HG03460 (cell line): ENCODE measurements at regions not wholly inside any gene's neighbourhood (a gene's known extent, or its start where the extent isn't known, plus 50 kb on each side); places are given as distances from the start of the nearest gene placed in this dataset.

Source experiments
- ATAC-seq: cut with Tn5 transposase; IDR thresholded peaks from one replicate; pipeline ENCODE4 v1.9.1; 2021; ENCODE audit not compliant: unreplicated experiment

DNA sequence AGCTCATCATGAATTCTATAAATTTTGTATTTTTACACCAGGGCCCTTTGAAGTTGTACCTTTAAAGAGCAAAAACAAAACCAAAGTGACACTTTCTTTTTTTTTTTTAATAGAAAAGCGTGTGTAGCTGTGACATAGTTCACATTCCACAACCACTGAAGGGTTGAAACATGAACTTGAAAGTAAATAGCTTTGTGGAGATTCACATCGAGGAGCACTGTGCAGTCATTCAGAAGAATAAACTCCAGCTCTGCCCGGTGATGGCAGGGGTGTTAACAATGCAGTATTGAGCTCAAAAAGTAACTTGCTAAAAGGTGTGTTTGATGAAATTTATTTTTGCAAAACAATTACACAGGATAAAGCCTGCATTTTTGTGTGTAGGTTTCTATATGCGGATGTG, 1166.2 kb downstream of the TBC1D22A start:
- ATAC-seq = no peak

DNA sequence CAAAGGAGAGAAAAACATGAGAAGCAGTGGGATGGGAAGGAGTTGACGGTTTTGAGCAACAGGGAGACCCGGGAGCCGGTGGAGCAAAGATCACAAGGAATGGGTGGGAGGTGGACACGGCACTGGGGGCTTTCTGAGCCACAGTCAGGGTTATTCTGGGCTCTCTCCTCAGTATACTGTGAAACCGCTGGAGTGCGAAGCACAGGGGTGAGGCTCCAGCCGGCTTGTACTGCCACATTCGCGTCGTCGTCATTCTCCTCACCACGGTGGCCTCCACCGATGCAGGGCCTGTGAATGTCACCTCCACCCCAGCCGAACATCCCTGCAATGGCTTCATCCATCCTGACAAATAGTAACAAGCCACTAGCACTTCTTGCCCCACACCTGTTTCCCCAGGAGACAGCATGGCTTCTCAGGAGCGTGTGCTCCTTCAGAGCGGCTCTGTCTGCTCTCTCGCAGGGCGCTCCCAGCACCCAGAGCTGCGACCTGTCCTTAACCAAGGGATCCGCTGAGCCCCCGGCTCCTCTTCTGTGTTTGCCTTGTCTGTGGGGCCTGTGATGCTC, 1165.3 kb downstream of the TBC1D22A start:
- ATAC-seq = no peak

DNA sequence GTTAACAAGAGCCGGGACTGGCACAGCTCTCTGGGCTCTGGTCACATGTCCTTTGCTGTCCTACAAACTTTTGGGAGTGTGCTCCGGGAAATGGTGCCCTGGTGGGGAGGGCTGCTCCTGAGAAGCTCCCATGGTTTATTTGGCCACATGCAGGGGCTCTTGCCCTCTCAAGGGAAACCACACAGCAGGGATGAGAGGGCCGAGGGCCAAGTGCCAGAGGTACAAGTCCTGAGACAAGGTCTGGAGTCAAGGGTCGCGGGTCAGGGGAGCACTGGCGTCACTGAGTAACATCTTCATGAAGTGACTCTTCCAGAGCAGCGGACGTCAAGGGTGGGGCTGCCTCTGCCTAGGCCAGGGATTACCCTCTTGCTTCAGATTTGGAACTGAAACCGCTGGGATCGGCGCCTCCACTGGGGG, 1160.6 kb downstream of the TBC1D22A start:
- ATAC-seq = no peak

DNA sequence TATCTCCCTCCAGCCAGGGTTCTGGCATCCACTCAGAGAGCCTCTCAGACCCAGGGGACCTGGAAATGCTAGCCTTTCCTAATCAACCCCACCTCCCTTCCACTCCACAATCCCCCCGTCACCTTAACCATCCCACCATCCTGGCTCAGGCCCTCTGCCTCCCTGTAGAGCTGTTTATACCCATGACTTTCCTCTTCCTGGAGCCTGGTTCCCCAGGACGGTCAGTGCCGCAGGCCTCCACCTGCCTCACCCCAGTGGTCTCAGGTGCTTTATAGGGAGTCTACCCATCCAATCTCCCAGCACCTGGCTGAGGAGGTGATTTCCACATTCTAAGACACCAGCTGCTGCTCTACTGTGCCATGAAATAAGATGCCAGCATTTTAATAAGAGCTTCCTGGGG, 1159.5 kb downstream of the TBC1D22A start:
- no peak for ATAC-seq

DNA sequence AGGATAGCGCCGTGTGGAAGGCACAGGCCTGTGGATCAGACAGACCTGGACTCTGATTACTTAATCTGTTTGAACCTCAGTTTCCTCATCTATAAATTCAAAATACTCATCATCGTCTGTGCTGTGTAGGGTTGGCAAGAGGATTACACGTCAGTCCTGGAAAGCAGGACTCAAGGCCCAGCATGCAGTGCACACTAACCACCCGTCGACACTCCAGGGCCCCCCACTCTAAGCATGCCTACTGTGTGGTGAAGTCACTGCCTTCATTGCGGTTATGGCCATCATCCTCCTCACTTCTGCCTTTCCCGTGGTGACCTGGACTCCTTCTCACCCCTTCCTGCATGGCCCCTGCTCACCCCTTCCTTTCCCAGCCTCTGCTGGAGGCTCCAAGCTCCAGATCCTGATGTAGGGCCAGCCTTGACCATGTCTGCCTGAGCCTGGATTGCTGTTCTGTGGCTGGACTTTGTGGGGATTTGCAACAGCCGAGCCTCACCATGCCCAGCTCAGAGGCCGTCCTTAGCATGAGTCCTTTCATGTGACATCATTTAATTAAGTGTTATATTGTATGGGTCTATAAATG, 1158.0 kb downstream of the TBC1D22A start:
- no peak for ATAC-seq

DNA sequence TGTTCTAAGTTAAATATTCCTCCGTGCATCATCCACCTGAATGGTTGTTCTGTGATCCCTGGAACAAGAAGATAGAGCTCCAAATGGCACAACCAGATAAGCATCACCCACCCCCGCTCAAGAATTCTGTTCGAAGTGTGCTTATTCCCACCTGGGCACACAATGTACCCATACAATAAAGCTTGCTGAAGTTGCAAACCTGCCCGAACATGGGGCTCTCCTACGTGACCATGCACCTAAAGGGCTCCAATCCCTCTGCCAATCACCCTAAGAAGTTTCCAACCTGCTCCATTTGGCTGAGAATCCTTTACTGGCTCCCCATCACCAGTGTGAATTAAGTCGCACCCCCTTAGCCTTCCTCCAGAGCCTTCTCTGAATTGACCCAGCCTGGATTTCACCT, 1157.4 kb downstream of the TBC1D22A start:
- no peak for ATAC-seq

DNA sequence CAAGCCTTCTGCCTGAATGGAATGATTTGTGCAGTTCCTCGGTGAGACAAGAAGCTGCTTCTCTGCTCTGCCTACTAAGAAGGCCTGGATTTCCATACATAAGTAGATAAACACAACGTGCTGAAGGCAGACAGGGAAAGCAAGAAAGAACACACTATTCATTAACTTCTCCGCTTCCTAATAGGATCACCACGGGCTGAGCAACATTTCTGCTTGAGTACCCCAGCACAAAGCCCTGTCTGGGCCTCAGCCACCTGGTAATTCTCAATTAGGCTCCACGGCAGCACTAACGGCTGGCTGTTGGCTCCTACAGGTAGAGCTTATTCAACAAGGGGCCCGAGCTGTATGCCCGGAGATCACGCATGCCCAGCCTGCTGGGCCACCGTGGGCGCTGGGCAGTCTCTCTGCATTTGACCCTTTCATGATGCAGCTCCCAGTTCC, 1156.6 kb downstream of the TBC1D22A start:
- ATAC-seq = no peak

DNA sequence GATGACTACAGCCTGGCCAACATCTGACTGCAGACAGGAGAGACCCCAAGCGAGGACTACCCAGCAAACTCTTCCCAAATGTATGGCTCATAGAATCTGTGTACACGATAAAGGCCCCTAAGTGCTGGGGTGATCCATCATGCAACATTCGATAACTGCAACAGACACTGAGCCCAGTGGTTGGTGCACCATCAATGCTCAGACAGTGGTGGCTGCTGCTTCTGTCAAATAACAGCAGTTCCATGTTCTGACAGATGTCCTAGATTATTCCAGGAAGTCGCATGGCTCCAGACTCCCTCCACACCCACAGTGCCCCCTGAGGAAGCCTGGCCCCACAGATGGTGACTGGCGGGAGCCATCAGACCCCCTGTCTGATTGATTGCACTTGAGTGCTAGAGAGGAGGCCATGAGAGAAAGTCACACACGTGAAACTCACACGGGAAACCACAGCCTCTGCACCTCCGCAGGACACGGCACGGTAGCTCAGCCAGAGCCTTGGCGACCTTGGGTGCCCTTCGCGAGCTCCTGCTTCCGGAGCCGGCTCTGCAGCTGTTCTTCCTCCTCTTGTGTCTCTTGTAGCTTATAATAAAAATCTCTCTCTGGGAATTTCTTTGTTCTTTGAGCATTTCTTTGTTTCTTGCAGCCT, 1155.9 kb downstream of the TBC1D22A start:
- ATAC-seq = peak; percentile 57

DNA sequence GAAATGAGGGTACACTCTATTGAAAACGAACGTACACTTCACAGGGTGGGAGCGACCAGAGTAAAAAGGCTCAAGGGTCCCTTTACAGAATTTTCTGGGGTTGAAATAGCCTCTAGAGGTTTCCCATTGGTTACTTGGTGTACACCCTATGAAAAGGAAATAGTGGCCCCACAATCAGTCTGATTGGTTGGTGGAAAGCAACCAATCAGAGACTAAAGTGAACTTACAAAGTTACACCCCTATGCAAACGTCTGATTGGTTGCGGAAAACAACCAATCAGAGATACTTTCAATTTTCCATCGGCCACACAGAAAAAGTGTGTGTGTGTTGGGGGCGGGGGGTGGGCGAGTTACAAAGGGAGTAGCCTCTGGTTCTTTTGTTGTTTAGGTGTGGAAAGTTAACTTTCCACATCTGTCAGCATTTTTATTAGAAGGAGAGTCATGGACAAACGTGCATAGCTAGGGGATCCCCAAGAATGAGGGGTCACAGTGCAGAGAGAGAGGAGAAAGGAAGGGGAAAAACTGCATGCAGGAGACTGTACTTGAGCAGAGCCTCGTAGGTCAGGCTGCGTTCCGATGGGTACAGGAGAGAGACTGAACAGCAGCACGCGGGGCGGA, 1152.1 kb downstream of the TBC1D22A start:
- ATAC-seq = no peak

DNA sequence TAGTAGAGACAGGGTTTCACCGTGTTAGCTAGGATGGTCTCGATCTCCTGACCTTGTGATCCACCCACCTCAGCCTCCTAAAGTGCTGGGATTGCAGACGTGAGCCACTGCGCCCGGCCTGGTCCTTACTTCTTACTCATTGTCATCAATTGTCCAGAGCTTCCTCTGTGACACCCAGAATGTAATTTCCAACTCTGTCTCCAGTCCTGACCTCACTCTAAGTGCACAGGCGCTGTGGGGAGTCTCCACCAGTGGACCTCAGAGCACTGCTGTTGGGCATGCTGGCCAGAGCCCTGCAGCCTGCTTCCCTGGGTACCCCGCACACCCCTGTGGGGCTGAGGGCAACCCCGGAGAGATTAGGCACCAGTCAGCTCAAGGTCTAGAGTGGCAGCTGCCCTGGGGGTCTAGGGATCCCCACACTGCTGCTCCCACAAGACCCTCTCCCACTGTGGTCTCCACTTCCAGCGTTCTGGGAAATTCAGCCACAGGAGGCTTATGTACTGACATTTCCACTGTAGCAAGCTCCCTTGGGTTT, 1140.3 kb downstream of the TBC1D22A start:
- no peak for ATAC-seq

DNA sequence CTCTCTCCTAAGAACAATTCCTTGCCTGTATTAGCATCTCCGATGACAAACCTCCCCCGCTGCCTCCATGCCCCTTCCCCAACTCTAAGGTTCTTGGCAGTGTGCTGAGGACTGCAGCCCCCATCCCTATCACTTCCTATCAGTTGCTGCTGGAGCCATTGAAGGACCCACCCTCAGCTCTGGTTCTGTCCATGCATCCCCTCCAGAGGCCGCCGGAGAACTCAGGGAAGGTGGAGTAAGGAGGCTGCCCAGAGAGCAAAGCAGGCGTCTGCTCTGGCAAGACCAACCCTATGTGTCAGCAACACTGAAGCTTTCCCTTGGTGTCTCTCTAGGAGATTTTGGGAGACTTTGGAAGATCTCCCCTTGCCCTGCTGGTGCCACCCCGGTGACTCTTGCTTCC, 1139.5 kb downstream of the TBC1D22A start:
- ATAC-seq = no peak

DNA sequence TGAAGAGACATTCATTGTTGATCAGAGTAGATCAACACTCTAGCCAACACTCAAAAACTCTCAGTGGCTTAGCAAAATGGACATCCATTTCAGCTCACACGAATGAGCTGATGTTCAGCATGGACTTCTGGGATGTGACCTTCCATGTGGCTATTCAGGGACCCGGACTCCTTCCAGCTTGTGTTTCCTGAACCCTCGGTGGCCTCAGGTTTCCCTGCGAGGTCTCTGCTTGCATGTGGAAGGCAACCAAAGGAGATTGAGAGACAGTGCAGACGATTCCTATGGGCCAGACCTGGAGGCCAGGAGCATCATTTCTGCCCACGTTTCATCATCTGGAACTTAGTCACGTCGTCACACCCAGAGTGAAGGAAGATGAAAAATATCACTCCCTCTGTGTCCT, 1137.4 kb downstream of the TBC1D22A start:
- ATAC-seq = no peak

DNA sequence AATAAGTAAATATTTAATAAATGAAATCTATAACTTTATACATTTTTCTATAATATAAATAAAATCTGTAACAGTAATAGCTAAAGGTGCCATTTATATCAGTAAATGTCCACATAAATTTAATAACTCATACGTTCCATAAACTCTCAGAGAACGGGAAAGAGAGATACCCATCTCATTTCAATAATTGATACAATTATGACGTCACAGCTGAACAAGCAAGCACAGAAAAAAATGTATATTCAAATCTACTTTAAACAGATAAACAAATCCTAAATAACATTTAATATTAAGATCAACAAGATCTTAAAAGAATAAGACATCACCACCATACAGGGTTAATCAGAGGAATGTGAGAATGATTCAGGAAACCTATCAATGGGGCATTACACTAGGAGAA, 1136.5 kb downstream of the TBC1D22A start:
- ATAC-seq = no peak

DNA sequence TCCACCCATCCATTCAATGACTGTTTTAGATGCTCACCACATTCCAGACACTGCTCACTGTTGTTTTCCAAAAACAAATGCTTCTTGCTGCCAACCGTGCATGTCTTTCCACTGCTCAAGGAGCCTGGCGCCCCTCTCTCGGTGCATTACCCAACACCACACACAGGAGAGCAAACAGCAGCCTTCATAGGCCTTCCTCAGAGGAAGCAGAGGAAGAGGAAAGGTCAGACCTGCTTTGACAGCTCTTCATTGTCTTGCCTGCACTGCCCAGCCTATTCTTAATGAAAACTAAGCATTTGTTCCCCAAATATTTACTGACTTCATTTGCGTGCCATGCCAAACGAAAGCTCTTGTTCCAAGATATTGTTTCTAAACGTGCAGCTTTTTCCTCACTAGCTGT, 1129.2 kb downstream of the TBC1D22A start:
- ATAC-seq = no peak

DNA sequence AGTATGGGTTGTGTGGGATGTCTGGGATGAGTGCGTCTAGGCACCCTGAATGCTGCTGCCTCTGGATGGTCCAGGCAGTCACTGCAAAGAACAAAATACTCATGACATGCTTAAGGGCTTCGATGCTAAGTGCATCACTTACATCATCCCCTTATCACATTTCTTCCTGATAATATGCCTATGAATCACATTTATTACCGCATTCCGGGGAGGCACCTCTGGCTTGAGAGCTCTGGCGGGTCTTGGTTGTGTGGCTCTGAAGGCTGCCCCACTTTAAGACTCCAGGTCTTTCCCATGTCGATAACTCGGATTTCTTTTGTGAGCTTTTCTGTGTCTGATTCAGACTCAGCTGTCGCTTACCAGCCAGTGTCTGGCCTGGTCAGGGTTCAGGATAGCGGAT, 1126.4 kb downstream of the TBC1D22A start:
- ATAC-seq = no peak

DNA sequence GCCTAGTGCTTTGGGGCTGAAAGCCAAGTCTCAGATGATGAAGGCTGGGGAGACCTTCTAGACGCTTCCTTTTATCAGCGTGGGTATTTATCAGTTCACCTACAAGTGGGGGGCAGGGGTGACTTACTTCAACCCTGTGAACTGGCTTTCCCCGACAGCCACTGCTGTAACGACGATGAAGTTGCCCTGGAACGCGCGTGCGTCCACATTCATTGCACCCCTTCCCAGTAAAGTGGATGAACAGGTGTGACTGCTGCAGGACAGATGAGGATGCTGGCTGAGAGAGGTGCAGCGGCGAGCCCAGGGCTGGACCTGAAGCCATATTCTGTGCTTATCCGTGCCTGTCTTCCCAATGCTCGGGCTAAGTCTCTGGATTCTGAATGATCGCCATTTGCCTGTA, 1122.3 kb downstream of the TBC1D22A start:
- no peak for ATAC-seq

DNA sequence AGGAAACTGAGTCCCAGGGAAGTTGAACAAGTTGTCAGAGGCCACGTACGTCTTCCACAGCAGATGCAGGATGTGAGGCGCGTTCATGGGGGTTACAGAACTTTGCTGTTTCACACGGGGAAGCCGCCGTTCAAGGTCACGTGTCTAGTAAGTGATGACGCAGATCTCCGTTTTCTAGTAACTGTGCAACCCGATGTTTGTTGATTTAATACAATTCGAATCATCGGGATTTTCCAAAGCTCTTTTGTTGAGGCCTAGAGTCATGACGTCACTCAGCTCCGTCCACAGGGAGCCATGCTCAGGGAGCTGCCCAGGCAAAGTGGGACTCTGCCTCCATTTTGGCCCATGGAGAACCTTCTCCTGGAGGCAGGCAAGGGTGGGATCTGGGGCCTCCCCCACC, 1121.8 kb downstream of the TBC1D22A start:
- no peak for ATAC-seq

DNA sequence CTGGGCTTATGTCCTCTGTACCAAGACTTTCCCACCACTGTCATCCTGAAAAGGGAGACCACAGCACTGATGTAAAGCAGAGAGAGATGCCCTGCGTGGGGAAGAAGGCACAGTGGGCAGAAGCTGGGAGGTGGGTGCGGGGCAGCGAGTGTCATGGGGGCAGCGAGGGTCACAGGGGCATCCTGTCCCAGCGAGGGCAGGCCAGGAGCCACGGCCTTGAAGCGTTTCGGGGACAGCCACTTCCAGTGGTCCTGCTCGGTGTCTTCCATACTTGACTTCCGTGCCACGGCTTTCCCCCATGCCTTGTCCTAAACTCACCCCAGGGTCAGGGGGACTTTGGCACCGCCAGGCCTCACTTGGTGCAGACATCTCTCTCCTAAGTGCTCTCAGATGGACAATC, 1121.3 kb downstream of the TBC1D22A start:
- ATAC-seq = no peak

DNA sequence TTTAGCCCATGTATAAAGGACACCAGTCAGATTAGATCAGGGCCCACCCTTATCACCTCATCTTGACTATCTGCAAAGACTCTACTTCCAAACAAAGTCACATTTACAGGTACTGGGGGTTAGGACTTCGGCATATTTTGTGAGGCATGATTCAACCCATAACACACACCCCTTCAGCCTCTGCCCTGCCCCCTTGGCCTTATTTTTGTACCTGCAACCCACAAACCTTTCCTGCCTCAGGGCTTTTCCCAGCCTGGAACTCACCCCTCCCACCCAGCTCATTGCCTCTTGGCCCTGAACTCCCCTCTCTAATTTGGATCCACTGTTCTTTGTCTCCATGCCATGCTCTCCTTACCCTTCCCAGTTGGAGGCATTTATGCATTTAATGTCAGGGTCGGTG, 1116.9 kb downstream of the TBC1D22A start:
- ATAC-seq = no peak

DNA sequence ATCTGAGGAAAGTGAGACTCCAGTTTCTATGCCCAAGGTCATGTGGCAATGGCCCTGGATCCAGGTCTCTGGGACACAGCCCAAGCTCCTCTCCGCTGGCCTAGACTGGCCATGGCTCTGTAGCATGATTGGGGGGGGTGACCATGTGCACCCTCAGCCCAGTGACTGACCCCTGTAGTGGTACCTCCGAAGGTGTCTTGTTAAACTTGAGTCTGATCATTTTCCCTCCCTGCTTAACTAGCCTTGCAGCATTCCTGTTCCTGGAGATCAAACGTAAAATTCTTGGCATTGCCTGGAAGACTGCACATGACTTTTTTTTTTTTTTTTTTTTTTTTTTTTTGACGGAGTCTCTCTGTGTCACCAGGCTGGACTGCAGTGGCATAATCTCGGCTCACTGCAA, 1116.0 kb downstream of the TBC1D22A start:
- no peak for ATAC-seq

DNA sequence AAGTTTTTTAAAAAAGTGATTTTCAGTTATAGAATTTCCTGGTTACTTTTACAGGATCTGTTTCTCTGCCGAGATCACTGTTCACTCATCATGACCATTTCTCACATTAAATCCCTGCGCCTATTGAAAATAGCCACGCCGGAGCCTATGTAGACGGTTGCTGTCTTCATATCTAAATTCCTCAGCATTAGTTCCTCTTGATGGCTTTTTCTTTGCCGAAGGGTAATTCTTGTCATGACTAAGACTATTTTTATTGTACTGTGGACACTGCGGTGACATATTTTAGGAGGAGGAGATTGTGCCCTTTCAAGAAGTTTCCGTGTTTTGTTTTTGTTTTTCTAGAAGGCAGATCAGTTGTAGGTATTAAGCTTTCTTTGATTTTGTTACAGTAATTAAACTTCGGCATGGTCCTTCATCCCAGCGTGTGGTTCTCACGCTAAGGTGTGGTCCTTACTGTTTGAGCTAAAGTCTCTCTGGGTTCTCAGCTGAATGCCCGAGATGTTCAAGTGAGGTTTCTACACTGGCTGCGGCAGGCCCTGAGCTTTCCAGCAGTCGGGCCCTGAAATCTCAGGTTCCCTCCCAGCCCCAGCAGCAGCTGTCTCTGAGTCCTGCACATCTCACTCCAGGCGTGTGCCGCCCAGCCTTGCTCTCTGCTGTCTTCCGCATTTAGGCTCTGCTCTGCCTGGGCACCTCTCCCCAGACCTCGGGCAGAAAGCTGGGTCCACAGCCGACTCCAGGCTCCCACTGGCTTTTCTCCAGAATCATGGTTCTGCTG, 1110.5 kb downstream of the TBC1D22A start:
- no peak for ATAC-seq
